HG03354 (cell line): ENCODE measurements at regions not wholly inside any gene's neighbourhood (a gene's known extent, or its start where the extent isn't known, plus 50 kb on each side); places are given as distances from the start of the nearest gene placed in this dataset.

Experiments
- ATAC-seq: cut with Tn5 transposase; IDR thresholded peaks from one replicate; pipeline ENCODE4 v1.9.1; 2021; ENCODE audit warnings: mild to moderate bottlenecking; ENCODE audit not compliant: unreplicated experiment, poor library complexity, severe bottlenecking

DNA sequence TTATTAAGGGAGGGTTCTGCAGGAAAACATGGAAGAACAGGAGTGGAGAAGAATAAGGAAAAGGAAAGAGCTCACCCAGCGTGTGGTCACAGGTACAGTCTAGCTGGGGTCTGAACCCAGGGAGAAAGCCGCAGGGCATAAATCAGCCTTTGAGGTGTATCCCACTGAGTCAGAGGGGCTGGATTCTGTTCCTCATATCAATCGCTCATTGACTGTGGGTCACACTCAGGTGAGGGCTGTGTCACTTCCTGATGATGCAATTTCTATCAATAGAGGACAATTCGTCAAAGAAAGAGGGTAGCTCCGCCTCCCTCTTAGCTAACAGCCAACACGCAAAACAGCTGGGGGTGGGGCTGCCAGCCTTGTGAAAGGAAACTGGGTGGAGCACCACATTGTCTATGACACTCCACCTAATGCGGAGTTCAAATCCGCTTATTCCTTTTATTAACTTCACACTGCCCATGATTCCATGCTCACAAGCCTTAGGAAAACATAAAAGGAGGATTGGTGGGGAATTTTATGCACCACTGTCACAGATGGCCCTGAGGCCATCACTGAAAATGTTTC is 176.2 kb downstream of the ICE1 start:
- no peak for ATAC-seq

GRCh38 chr5:5593391-5593790 is 170.9 kb downstream of the ICE1 start:
- ATAC-seq, result no peak

DNA sequence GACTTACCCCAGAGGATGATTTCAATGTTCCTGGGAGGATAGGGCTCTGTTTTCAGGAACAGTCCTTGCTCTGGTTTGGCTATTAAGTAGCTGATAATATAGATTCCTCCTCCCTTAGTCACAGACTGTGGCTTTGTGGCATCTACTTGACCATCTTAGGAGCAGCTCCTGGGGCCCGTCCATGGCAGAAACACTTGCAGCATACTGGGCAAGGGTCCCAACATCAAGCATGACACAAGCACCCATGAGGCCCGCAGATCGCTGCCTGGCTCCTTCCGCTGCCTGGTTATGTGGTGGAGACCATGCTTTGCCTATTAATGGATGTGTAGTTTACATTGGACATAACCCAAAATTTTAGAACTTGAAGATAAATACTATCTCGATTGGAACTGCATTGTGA is 170.1 kb downstream of the ICE1 start:
- no peak for ATAC-seq

- no peak for ATAC-seq
Observed at GRCh38 chr5:5591567-5591966, 169.1 kb downstream of the ICE1 start.

DNA sequence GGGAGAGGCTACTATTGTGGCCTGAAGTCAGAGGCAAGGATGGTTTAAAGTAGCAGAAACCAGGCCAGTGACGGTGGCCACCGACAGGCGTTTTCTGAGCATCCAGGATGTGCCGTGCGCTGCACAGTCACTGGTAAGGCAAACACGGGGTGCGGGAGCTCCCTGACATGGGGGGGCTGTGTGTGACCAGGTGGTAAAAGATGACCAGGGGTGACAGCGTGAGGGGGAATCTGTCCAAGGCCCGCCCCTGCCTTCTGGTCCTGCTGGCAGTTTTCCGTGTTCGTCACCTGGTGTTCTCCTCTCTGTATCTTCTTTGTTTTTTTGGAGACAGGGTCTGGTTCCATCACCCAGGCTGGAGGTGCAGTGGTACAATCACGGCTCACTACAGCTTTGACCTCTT is 167.4 kb downstream of the ICE1 start:
- ATAC-seq, result no peak

- no peak for ATAC-seq
Observed at GRCh38 chr5:5588887-5589826, 166.7 kb downstream of the ICE1 start.

- ATAC-seq, result no peak
Observed at GRCh38 chr5:5588386-5588785, 165.9 kb downstream of the ICE1 start.

DNA sequence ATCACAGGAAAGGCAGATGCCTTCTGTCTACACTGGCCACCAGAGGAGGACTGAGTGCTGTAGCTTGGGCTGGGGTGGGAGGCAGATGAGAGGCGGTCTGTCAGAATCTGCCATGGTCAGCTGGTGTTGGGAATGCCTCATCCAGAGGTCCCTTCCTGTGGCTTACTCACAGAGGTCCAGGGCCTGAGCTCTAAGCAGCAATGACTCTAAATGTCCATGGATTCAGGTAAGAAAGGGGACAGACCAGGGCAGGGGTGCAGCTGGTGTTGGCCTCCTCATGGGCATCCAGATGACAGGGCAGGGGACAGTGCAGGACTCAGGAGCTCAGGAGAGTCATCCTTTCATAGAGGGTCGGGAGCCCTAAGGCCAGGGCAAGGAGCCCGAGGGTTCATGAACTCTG is 165.0 kb downstream of the ICE1 start:
- no peak for ATAC-seq

DNA sequence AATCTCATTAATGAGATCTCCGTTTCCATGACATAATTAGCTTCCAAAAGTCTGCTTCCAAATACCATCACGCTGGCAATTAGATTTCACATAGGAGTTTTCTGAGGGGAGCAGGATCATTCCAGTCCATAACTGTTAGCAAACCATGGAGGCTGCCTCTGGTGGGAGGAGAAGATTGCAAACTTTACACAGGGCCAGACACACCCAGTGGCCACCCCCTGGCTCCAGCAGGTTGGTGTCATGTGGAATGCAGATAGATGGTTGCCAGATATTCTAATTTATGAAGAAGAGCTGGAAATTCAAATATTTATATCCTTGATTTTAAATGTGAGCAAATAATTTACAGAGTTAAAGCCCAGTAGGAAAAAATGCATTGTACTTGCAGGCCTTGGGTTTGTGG is 164.2 kb downstream of the ICE1 start:
- no peak for ATAC-seq

DNA sequence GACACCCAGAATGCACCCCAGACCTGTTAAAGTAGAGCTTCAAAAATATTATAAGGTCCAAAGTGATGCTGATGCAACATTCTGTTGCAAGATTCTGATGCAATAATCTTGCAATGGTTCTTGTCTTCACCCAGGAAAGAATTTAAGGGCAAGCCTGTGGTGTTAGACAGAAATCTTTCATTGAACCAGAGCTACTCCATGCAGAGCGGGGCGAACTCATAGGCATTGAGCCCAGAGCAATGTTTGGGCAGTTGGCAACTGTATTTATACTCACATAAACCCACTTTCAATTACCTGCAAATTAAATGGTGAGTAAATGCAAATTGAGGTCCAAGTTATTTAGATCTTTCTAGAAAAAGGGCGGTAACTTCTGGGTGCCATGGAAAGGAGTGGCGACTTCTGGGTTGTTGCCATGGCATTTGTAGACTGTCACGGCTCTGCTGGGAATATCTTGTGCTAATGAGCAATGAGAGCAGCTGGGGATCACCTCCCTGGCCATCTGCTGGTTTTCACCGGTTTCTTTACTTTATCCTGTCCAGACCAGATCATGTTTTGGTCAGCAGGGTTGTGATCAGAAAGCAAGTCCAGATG is 163.4 kb downstream of the ICE1 start:
- ATAC-seq, result no peak

DNA sequence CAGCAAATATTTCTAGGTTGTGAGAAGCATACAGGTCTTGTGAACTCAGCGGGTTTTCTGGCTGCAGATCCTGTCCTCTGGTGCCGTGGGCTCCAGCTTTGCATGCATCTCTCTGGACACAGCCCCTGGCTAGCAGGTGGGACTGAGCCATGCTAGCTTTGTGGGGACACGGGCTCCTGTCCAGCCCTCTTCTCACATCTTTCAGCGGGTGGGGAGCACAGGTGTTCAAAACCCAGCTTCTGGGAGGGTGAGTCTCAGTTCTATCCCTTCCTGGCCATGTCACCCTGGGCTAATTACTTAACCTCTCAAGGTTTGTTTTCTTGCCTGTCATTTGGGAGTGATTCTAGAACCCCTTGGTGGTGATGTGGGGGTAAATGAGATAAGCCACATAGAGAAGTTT is 162.3 kb downstream of the ICE1 start:
- ATAC-seq, result no peak

- no peak for ATAC-seq
Observed at GRCh38 chr5:5584236-5584745, 161.8 kb downstream of the ICE1 start.

- ATAC-seq, result no peak
Observed at GRCh38 chr5:5583832-5584231, 161.4 kb downstream of the ICE1 start.

DNA sequence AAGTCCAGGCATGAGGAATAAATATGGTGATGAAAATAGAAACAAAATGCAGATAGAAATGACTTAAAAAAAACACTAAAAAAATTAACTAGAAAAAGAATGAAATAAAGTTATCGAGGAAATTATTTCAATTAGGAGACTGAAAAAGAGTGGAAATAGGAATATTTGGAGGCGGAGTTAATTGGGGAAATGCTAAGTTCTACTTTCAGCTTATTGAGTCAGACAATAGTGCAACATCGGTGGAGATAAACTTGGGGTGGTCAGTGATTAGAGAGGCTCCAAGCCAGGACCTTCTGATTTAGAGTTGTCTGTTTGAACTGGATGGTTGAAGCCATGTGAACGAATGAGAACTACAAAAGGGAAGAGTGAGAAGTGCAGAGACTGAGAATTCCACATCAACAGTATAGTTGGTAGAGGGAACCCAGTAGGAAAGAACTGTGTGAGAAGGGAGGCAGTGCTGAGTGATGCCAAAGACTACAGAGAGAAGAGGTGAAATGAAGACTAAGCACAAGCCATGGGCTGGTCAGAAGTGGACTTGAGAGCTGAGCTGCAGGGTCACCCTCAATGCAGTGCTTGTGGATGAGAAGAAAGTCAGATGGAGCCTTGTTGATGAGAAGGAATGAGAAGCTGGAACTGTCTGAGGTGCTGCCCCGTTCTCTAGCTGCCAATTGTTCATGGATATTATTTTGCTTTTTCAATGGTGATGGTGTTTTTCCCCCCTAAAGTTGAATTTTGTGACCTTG is 160.7 kb downstream of the ICE1 start:
- no peak for ATAC-seq

DNA sequence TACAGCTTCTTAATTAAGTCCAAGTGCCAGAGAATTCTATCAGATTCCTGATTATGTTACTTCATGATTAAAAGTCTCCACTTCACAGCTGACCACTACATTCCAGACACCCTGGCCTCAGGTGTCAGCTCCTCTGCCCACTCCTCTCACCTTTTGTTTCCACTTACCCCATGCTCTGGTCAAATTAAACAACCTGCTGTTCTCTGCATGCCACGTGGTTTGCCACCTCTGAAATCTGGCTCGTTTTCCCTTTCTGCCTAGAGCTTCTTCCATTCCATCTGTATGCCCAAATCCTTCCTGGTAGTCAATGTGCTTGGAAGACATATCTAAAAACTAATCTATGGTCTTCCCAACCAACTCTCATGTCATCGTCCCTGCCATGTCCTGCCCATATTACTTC is 158.6 kb downstream of the ICE1 start:
- no peak for ATAC-seq

DNA sequence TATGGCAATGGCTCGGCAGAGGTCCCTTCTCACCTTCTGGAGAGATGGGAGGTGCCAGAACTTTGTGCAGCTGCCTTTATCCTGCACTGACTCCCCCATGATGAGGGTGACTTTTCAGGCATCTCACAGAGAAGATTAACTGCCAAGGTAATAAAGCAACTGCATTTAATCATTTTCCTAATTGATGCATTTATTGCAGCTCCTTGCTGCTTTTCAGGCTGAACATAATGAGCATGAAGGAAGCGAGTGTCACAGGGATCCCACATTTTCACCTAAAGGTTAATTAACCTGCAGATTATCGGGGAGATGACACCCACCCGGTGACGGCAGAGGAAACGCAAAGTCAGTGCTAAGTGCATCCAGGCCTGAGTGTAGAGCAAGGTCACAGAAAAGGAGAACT is 154.3 kb downstream of the ICE1 start:
- no peak for ATAC-seq

DNA sequence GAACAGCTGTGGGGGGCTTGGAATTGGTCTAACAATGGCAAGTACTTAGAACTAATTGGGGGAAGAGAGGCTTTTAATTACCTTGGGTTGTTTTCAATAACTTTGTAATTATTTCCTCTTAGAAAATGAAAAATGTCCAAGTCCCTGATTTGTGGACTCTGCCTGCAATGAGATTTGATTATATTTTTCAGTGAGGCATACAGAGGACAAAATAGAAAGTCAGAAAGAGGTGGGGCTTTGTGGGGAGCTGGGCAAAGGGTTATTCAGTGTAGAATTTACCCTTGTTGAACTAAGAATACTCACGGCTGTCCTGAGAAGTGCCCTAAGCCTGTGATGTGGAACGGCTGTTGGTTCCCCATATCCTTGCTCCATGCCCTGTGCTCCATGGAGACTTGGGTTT is 153.0 kb downstream of the ICE1 start:
- no peak for ATAC-seq

GRCh38 chr5:5573798-5574380 is 151.4 kb downstream of the ICE1 start:
- ATAC-seq, result no peak

DNA sequence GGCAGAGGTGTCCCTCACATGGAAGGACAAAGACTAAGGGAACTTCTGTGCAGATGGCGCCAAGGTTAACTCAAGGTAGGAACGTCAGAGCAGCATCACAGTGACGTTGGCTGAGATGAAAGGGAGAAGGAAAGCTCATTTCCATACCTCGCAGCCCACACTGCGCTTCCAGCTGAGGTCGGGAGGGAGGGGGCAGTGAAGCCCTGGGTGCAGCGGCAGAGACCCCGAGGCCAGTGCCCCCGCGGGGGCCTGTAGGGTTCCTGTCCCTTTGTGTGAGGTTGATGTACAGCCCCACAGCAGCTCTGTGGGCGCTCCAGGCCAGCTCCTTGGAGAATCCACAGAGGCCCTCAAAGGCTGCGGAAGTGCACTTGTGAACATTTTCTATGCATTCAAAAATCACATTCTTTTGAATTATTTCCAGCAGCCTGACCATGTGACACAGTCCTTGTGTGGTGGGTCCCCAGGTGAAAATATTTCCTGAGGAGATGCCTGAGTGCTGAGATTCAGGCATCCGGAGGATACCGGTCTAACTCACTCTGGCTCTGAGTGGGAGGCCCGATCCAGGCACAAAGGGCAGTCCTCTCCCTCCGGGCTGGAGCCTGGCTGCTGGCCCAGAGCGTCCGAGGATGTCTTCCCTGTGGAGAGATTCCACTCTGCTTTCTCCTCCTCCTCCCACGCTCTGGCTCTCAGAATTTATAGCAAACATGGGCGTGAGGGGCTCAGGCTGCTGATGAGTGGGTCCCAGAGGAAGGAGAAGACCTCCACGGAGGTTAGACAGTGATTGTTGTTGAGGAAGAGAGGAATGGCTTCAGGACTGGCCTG is 150.7 kb downstream of the ICE1 start:
- ATAC-seq, result no peak
